Smooth muscle cell (in vitro differentiated cells): ENCODE measurements at regions not wholly inside any gene's neighbourhood (a gene's known extent, or its start where the extent isn't known, plus 50 kb on each side); places are given as distances from the start of the nearest gene placed in this dataset.
A peak's percentile ranks its signal among the peaks of the same experiment; 100 is the strongest.

ENCODE experiments used
- DNase-seq: peaks from one replicate; lab custom pipeline; 2025; ENCODE audit not compliant: unreplicated experiment; lab: John Stamatoyannopoulos, UW
- H2AFZ ChIP-seq: fragments of 200-600 bp; sonication (generic); 2 replicates; pipeline ENCODE4 v1.6.0; 2016; ENCODE audit warnings: antibody characterized with exemption, low read depth, mild to moderate bottlenecking
- H3F3A ChIP-seq: fragments of 200-600 bp; sonication (generic); 2 replicates; pipeline ENCODE4 v1.6.0; 2017; ENCODE audit warnings: antibody characterized with exemption, low read depth
- H3K27ac ChIP-seq: fragments of 200-600 bp; sonication (generic); 2 replicates; pipeline ENCODE4 v1.5.1; 2016; ENCODE audit warnings: low read depth, mild to moderate bottlenecking
- H3K27me3 ChIP-seq: fragments of 200-600 bp; sonication (generic); 2 replicates; pipeline ENCODE4 v1.6.1; 2016; ENCODE audit warnings: low read depth, mild to moderate bottlenecking
- H3K36me3 ChIP-seq: fragments of 200-600 bp; sonication (generic); 2 replicates; pipeline ENCODE4 v1.5.1; 2016; ENCODE audit warnings: low read depth
- H3K4me1 ChIP-seq: fragments of 200-600 bp; sonication (generic); 2 replicates; pipeline ENCODE4 v1.5.1; 2016; ENCODE audit warnings: low read depth
- H3K4me2 ChIP-seq: fragments of 200-600 bp; sonication (generic); 2 replicates; pipeline ENCODE4 v1.6.0; 2016; ENCODE audit warnings: mild to moderate bottlenecking
- H3K4me3 ChIP-seq: fragments of 200-600 bp; sonication (generic); 2 replicates; pipeline ENCODE4 v1.5.1; 2016; ENCODE audit warnings: mild to moderate bottlenecking
- H3K79me2 ChIP-seq: fragments of 200-600 bp; sonication (generic); 2 replicates; pipeline ENCODE4 v1.6.0; 2016; ENCODE audit warnings: low read depth, mild to moderate bottlenecking
- H3K9ac ChIP-seq: fragments of 200-600 bp; sonication (generic); 2 replicates; pipeline ENCODE4 v1.6.0; 2016; ENCODE audit warnings: low read depth
- H3K9me3 ChIP-seq: fragments of 200-600 bp; sonication (generic); replicated peaks from 2 replicates; pipeline ENCODE4 v1.5.1; 2016; ENCODE audit warnings: low read depth
- H4K20me1 ChIP-seq: fragments of 200-600 bp; sonication (generic); 2 replicates; pipeline ENCODE4 v1.6.0; 2016; ENCODE audit warnings: low read depth
- WGBS: methylation state at CpG from one replicate; pipeline ENCODE4 v1.1.7; 2016; ENCODE audit warnings: low lambda C conversion rate; 5-methylcytosine and 5-hydroxymethylcytosine counted together
- TF ChIP-seq, protein P1 (sequence below): fragments of 200-600 bp; sonication (generic); IDR thresholded peaks from 2 replicates; pipeline ENCODE4 v1.5.1; 2017; ENCODE audit warnings: borderline replicate concordance, mild to moderate bottlenecking, antibody characterized with exemption; ENCODE audit not compliant: insufficient read depth, poor library complexity, severe bottlenecking

GRCh38 chr9:117488659-117489058 is 73.8 kb upstream of the ASTN2 start:
- no peak overlapping the region for H3K4me2 ChIP-seq
- H3K4me1 ChIP-seq: no peaks in the 10 kb centered on the region
- H3K4me3 ChIP-seq: no peak overlapping the region
- H3F3A ChIP-seq: no peaks in the 10 kb centered on the region
- no peaks in the 10 kb centered on the region for H3K9me3 ChIP-seq
- H3K27ac ChIP-seq: no peak overlapping the region
- peaks cover 7% of the 10 kb centered on the region for H3K27me3 ChIP-seq
- WGBS: 92% methylated on average over 4 of the region's 4 CpGs
- no peaks in the 10 kb centered on the region for H3K79me2 ChIP-seq
- TF ChIP-seq, protein P1, sequence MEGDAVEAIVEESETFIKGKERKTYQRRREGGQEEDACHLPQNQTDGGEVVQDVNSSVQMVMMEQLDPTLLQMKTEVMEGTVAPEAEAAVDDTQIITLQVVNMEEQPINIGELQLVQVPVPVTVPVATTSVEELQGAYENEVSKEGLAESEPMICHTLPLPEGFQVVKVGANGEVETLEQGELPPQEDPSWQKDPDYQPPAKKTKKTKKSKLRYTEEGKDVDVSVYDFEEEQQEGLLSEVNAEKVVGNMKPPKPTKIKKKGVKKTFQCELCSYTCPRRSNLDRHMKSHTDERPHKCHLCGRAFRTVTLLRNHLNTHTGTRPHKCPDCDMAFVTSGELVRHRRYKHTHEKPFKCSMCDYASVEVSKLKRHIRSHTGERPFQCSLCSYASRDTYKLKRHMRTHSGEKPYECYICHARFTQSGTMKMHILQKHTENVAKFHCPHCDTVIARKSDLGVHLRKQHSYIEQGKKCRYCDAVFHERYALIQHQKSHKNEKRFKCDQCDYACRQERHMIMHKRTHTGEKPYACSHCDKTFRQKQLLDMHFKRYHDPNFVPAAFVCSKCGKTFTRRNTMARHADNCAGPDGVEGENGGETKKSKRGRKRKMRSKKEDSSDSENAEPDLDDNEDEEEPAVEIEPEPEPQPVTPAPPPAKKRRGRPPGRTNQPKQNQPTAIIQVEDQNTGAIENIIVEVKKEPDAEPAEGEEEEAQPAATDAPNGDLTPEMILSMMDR: no peak
- no peak overlapping the region for H2AFZ ChIP-seq
- DNase-seq: no peak
- H3K36me3 ChIP-seq: no peaks in the 10 kb centered on the region
- H4K20me1 ChIP-seq: no peaks in the 10 kb centered on the region
- H3K9ac ChIP-seq: no peak overlapping the region

- H3K4me3 ChIP-seq: peak overlapping the region; percentile 11
- H3K4me2 ChIP-seq: peak overlapping the region; percentile 78
- no peaks in the 10 kb centered on the region for H3K79me2 ChIP-seq
- H3K27ac ChIP-seq: no peak overlapping the region
- DNase-seq: peak; percentile 32
- TF ChIP-seq, protein P1: peak; percentile 97
- no peaks in the 10 kb centered on the region for H3F3A ChIP-seq
- H3K9ac ChIP-seq: no peak overlapping the region
- H3K36me3 ChIP-seq: no peaks in the 10 kb centered on the region
- no peaks in the 10 kb centered on the region for H3K4me1 ChIP-seq
- H4K20me1 ChIP-seq: no peaks in the 10 kb centered on the region
- peak overlapping the region; percentile 70 for H2AFZ ChIP-seq
- WGBS: 9% methylated on average over 15 of the region's 15 CpGs
- H3K27me3 ChIP-seq: peaks cover 7% of the 10 kb centered on the region
- no peaks in the 10 kb centered on the region for H3K9me3 ChIP-seq
These were observed 72.8 kb upstream of the ASTN2 start for GRCh38 chr9:117487555-117488175.

GRCh38 chr9:117486426-117486825 is 71.6 kb upstream of the ASTN2 start:
- Histone ChIP-seq H3K27me3 (peaks cover 7% of the 10 kb centered on the region), H2AFZ (no peak overlapping the region), H4K20me1 (no peaks in the 10 kb centered on the region), H3K79me2 (no peaks in the 10 kb centered on the region), H3K36me3 (no peaks in the 10 kb centered on the region), H3K9ac (no peak overlapping the region), H3K9me3 (no peaks in the 10 kb centered on the region), H3K27ac (no peak overlapping the region), H3K4me1 (no peaks in the 10 kb centered on the region), H3K4me2 (no peak overlapping the region), H3F3A (no peaks in the 10 kb centered on the region), H3K4me3 (no peak overlapping the region)
- TF ChIP-seq, protein P1: no peak
- WGBS: 84% methylated on average over 2 of the region's 2 CpGs
- no peak for DNase-seq

GRCh38 chr9:117485176-117485575 is 70.3 kb upstream of the ASTN2 start:
- H3K4me1 ChIP-seq: no peaks in the 10 kb centered on the region
- H3F3A ChIP-seq: no peaks in the 10 kb centered on the region
- no peaks in the 10 kb centered on the region for H3K36me3 ChIP-seq
- DNase-seq: no peak
- H3K9me3 ChIP-seq: no peaks in the 10 kb centered on the region
- H4K20me1 ChIP-seq: no peaks in the 10 kb centered on the region
- no peaks in the 10 kb centered on the region for H3K79me2 ChIP-seq
- H3K4me3 ChIP-seq: no peak overlapping the region
- no peak overlapping the region for H3K9ac ChIP-seq
- H3K4me2 ChIP-seq: no peak overlapping the region
- WGBS: 4% methylated on average over 1 of the region's 1 CpG
- peaks cover 6% of the 10 kb centered on the region for H3K27me3 ChIP-seq
- TF ChIP-seq, protein P1: no peak
- no peak overlapping the region for H2AFZ ChIP-seq
- H3K27ac ChIP-seq: no peak overlapping the region
